GM12878 (cell line): ENCODE measurements at regions not wholly inside any gene's neighbourhood (a gene's known extent, or its start where the extent isn't known, plus 50 kb on each side); places are given as distances from the start of the nearest gene placed in this dataset.
A peak's percentile ranks its signal among the peaks of the same experiment; 100 is the strongest.

Experiments
- ATAC-seq: fragments of 200-7000 bp; cut with Tn5 transposase; 3 replicates; pipeline ENCODE4 v1.9.1; 2020; ENCODE audit warnings: mild to moderate bottlenecking, moderate library complexity
- BruUV-seq: library from RNA; stranded (reverse); fragments of 400-500 nt; replicated peaks from 2 replicates; lab custom pipeline; 2021; lab: Mats Ljungman, UMichigan
- CTCF ChIA-PET: fragments of 300-600 bp; sonication (Branson Sonifier 250); formaldehyde crosslinking; extraction: SDS; loops from one replicate; lab custom pipeline; 2021; ENCODE audit warnings: inconsistent platforms; lab: Yijun Ruan, JAX
- POLR2A ChIA-PET: fragments of 350-600 bp; formaldehyde crosslinking; extraction: SDS; loops from one replicate; lab custom pipeline; 2021; ENCODE audit warnings: inconsistent platforms; lab: Charles Lee
- RAD21 ChIA-PET: fragments of 300-600 bp; sonication (Branson Sonifier 250); formaldehyde crosslinking; loops from one replicate; lab custom pipeline; 2023; ENCODE audit warnings: antibody characterized with exemption; ENCODE audit not compliant: unreplicated experiment; lab: Charles Lee
- SMC1A ChIA-PET: fragments of 300-600 bp; sonication (Branson Sonifier 250); formaldehyde crosslinking; loops from one replicate; lab custom pipeline; 2023; ENCODE audit not compliant: unreplicated experiment, uncharacterized antibody; lab: Charles Lee
- DNase-seq: peaks from one replicate; pipeline ENCODE4 v3.0.0-alpha.2; 2011; ENCODE audit warnings: low read depth, low spot score
- FAIRE-seq: peaks from 3 replicates; lab custom pipeline; 2011; peaks lifted over from hg19 to GRCh38; lab: Jason Lieb, UNC
- H2AFZ ChIP-seq: 2 replicates; pipeline ENCODE4 v1.6.0; 2011; ENCODE audit warnings: low read depth, low read length, control low read depth; ENCODE audit not compliant: control insufficient read depth
- H3K27ac ChIP-seq: 2 replicates; pipeline ENCODE4 v1.5.1; 2011; ENCODE audit warnings: control low read depth; ENCODE audit not compliant: control insufficient read depth, insufficient read depth
- H3K27me3 ChIP-seq, 2 experiments: replicated peaks in 1 of 2; 2 replicates each; pipeline versions ENCODE4 v1.6.0 to v1.6.1; 2011; ENCODE audit warnings: low read length in 1 of 2; ENCODE audit not compliant: control insufficient read depth in 2 of 2, insufficient read depth in 2 of 2
- H3K36me3 ChIP-seq, 2 experiments: 2 replicates each; pipeline ENCODE4 v1.5.1; 2011; ENCODE audit warnings: low read length in 1 of 2; ENCODE audit not compliant: control insufficient read depth in 2 of 2, insufficient read depth in 2 of 2
- H3K4me1 ChIP-seq: 2 replicates; pipeline ENCODE4 v1.6.1; 2011; ENCODE audit warnings: mild to moderate bottlenecking, low read length, moderate library complexity, mixed read lengths; ENCODE audit not compliant: control insufficient read depth, insufficient read depth
- H3K4me2 ChIP-seq: 2 replicates; pipeline ENCODE4 v1.6.0; 2011; ENCODE audit warnings: control low read depth; ENCODE audit not compliant: control insufficient read depth, insufficient read depth
- H3K4me3 ChIP-seq: fragments of 200-600 bp; sonication (generic); 2 replicates; pipeline ENCODE4 v1.5.1; 2016
- H3K79me2 ChIP-seq: 2 replicates; pipeline ENCODE4 v1.6.0; 2011; ENCODE audit warnings: low read length; ENCODE audit not compliant: control insufficient read depth, insufficient read depth
- H3K9ac ChIP-seq: 2 replicates; pipeline ENCODE4 v1.8.0; 2011; ENCODE audit warnings: low read length, control low read depth, mixed read lengths; ENCODE audit not compliant: control insufficient read depth, insufficient read depth
- H3K9me3 ChIP-seq: replicated peaks from 3 replicates; pipeline ENCODE4 v1.5.1; 2011; ENCODE audit warnings: mild to moderate bottlenecking, low read length; ENCODE audit not compliant: control insufficient read depth, insufficient read depth
- H4K20me1 ChIP-seq: 2 replicates; pipeline ENCODE4 v1.6.0; 2011; ENCODE audit not compliant: control insufficient read depth, insufficient read depth
- EZH2 ChIP-seq: IDR thresholded peaks from 2 replicates; pipeline ENCODE4 v1.6.1; 2012; ENCODE audit warnings: low read depth, mild to moderate bottlenecking, control low read depth, inconsistent platforms, low read length, borderline replicate concordance; ENCODE audit not compliant: control insufficient read depth
- IKZF2 ChIP-seq, 2 experiments: fragments of 450-650 bp; IDR thresholded peaks; 2 replicates each; pipeline ENCODE4 v1.6.1; 2017; ENCODE audit warnings: mild to moderate bottlenecking in 2 of 2, moderate library complexity in 2 of 2
- JUNB ChIP-seq: IDR thresholded peaks from 2 replicates; pipeline ENCODE4 v1.6.1; 2016; ENCODE audit warnings: antibody characterized with exemption, mild to moderate bottlenecking
- MTA3 ChIP-seq: IDR thresholded peaks from 2 replicates; pipeline ENCODE4 v1.6.1; 2012; ENCODE audit warnings: low read length, inconsistent platforms, borderline replicate concordance
- NFYA ChIP-seq: IDR thresholded peaks from 2 replicates; pipeline ENCODE4 v1.6.1; 2011; ENCODE audit warnings: low read depth, mild to moderate bottlenecking, low read length, improper control_type of control experiment, borderline replicate concordance
- RUNX3 ChIP-seq: IDR thresholded peaks from 2 replicates; pipeline ENCODE4 v1.6.1; 2012; ENCODE audit warnings: low read length, inconsistent platforms
- SMC3 ChIP-seq: IDR thresholded peaks from 2 replicates; pipeline ENCODE4 v1.6.1; 2011; ENCODE audit warnings: low read length, improper control_type of control experiment, borderline replicate concordance
- SREBF1 ChIP-seq: IDR thresholded peaks from 2 replicates; pipeline ENCODE4 v1.6.1; 2012; ENCODE audit warnings: mild to moderate bottlenecking, low read length
- TBL1XR1 ChIP-seq: IDR thresholded peaks from 2 replicates; pipeline ENCODE4 v1.6.1; 2012; ENCODE audit warnings: low read depth, low read length, improper control_type of control experiment
- TCF12 ChIP-seq: IDR thresholded peaks from 2 replicates; pipeline ENCODE4 v1.6.1; 2011; ENCODE audit warnings: low read depth, mild to moderate bottlenecking, low read length
- ZNF24 ChIP-seq: fragments of 450-650 bp; IDR thresholded peaks from 2 replicates; pipeline ENCODE4 v1.6.1; 2017; ENCODE audit warnings: antibody characterized with exemption, mild to moderate bottlenecking
- WGBS: methylation state at CpG from one replicate; pipeline ENCODE4 v1.1.6; 2016; ENCODE audit warnings: low lambda C conversion rate; ENCODE audit not compliant: insufficient replicate concordance, insufficient coverage; ENCODE audit errors: missing lambda C conversion rate; 5-methylcytosine and 5-hydroxymethylcytosine counted together
- in situ Hi-C: fragments of 300-500 bp; cut with MboI; formaldehyde crosslinking; loops from 9 replicates; pipeline ENCODE4 v1.14.3; 2018; ENCODE audit warnings: mixed read lengths
- intact Hi-C: fragments of 100-400 bp; cut with micrococcal nuclease; formaldehyde crosslinking; loops from one replicate; pipeline ENCODE4 v1.14.2; 2022; ENCODE audit not compliant: unreplicated experiment
- TF ChIP-seq, protein P1 (sequence below): fragments of 450-650 bp; formaldehyde crosslinking; IDR thresholded peaks from 2 replicates; pipeline ENCODE4 v1.5.0; 2022; ENCODE audit warnings: mild to moderate bottlenecking, missing genetic modification characterization
- TF ChIP-seq, protein P2 (sequence below): fragments of 450-650 bp; IDR thresholded peaks from 2 replicates; pipeline ENCODE4 v1.6.1; 2017; ENCODE audit warnings: borderline replicate concordance

DNA sequence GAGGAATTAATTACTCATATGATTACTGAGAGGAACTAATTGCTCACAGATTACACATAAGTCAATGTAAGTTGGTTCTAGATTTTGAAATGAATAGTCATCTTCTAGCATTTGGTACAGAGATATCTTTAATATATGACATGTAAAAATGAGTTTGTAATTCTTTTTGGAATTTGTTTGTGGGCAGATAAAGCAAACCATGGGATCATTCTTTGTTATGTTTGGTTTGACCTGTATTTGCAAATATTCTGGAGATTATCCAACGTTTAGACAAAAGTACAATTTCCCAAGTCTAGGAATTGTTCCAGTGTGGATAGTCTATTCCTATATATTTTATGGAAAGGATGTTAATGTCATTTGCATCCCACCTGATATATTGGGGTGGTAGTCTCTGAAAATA lies 309.6 kb upstream of the EDNRB start:
- DNase-seq (no peak), FAIRE-seq (no peak), ATAC-seq (no peak)
- SMC1A ChIA-PET, result no interaction called here
- CTCF ChIA-PET, result interaction anchor here (2.6 kb wide), 1 partner anchor 13 kb away, joined by 15 read pairs; no protein-coding TSS in a partner anchor
- Histone ChIP-seq H3K4me1 (no peaks in the 10 kb centered on the region), H4K20me1 (no peaks in the 10 kb centered on the region), H3K4me2 (no peak overlapping the region), H3K27me3 (no peaks in the 10 kb centered on the region), H3K9me3 (no peaks in the 10 kb centered on the region), H3K9ac (no peak overlapping the region), H2AFZ (no peak overlapping the region), H3K79me2 (no peaks in the 10 kb centered on the region), H3K36me3 (no peaks in the 10 kb centered on the region), H3K4me3 (no peak overlapping the region), H3K27ac (no peak overlapping the region)
- intact Hi-C loops, result no loop called here
- 15% methylated on average over 1 of the region's 1 CpG for WGBS
- POLR2A ChIA-PET, result interaction anchor here (0.9 kb wide), 1 partner anchor 13 kb away, joined by 3 read pairs; no protein-coding TSS in a partner anchor
- no peak for TF ChIP-seq ZNF24
- no peak for TF ChIP-seq TBL1XR1
- in situ Hi-C loops, result no loop called here
- BruUV-seq, result no TSS peak
- RAD21 ChIA-PET, result interaction anchor here (2.5 kb wide), 1 partner anchor 12 kb away, joined by 8 read pairs; no protein-coding TSS in a partner anchor

DNA sequence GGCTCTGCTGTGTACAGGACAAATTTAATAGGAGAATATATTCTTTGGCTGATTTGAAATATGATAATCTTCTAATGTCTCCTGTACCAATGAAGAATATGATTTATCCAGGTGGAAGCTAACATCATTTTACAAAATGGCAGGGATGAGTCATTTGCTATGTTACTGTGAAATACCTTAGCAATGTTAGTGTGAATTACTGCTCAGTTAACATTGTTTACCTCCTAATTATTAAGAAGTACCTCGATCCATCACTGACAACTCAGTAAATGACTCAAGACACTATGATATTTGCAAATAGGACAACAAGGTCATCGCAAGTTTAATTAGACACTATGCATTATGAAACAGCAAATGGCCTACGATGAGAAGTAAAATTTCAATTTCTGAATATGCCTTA lies 309.1 kb upstream of the EDNRB start:
- Histone ChIP-seq H3K27ac (no peak overlapping the region), H3K9ac (no peak overlapping the region), H2AFZ (no peak overlapping the region), H3K4me1 (no peaks in the 10 kb centered on the region), H3K79me2 (no peaks in the 10 kb centered on the region), H3K4me2 (no peak overlapping the region), H3K9me3 (no peaks in the 10 kb centered on the region), H3K27me3 (no peaks in the 10 kb centered on the region), H3K4me3 (no peak overlapping the region), H3K36me3 (no peaks in the 10 kb centered on the region), H4K20me1 (no peaks in the 10 kb centered on the region)
- ChIA-PET POLR2A (no interaction called here), RAD21 (no interaction called here), SMC1A (interaction anchor here (1.1 kb wide), 1 partner anchor 26 kb away, joined by 4 read pairs; no protein-coding TSS in a partner anchor), CTCF (no interaction called here)
- intact Hi-C loops, result no loop called here
- no TSS peak for BruUV-seq
- FAIRE-seq (peak; percentile 69), DNase-seq (no peak), ATAC-seq (no peak)
- TF ChIP-seq JUNB (no peak), EZH2 (no peak), SREBF1 (no peak), NFYA (no peak), IKZF2 (IDR thresholded peaks at IDR 0.05) (no peak), RUNX3 (no peak), SMC3 (no peak), MTA3 (no peak), TCF12 (no peak)
- TF ChIP-seq, protein P1, sequence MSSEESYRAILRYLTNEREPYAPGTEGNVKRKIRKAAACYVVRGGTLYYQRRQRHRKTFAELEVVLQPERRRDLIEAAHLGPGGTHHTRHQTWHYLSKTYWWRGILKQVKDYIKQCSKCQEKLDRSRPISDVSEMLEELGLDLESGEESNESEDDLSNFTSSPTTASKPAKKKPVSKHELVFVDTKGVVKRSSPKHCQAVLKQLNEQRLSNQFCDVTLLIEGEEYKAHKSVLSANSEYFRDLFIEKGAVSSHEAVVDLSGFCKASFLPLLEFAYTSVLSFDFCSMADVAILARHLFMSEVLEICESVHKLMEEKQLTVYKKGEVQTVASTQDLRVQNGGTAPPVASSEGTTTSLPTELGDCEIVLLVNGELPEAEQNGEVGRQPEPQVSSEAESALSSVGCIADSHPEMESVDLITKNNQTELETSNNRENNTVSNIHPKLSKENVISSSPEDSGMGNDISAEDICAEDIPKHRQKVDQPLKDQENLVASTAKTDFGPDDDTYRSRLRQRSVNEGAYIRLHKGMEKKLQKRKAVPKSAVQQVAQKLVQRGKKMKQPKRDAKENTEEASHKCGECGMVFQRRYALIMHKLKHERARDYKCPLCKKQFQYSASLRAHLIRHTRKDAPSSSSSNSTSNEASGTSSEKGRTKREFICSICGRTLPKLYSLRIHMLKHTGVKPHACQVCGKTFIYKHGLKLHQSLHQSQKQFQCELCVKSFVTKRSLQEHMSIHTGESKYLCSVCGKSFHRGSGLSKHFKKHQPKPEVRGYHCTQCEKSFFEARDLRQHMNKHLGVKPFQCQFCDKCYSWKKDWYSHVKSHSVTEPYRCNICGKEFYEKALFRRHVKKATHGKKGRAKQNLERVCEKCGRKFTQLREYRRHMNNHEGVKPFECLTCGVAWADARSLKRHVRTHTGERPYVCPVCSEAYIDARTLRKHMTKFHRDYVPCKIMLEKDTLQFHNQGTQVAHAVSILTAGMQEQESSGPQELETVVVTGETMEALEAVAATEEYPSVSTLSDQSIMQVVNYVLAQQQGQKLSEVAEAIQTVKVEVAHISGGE, result no peak
- TF ChIP-seq, protein P2, sequence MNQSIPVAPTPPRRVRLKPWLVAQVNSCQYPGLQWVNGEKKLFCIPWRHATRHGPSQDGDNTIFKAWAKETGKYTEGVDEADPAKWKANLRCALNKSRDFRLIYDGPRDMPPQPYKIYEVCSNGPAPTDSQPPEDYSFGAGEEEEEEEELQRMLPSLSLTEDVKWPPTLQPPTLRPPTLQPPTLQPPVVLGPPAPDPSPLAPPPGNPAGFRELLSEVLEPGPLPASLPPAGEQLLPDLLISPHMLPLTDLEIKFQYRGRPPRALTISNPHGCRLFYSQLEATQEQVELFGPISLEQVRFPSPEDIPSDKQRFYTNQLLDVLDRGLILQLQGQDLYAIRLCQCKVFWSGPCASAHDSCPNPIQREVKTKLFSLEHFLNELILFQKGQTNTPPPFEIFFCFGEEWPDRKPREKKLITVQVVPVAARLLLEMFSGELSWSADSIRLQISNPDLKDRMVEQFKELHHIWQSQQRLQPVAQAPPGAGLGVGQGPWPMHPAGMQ, result no peak
- in situ Hi-C loops, result no loop called here
- 34% methylated on average over 3 of the region's 3 CpGs for WGBS
